GM12875 (cell line): ENCODE measurements at regions not wholly inside any gene's neighbourhood (a gene's known extent, or its start where the extent isn't known, plus 50 kb on each side); places are given as distances from the start of the nearest gene placed in this dataset.
"Not testable (repeated sequence)": the region's sequence is repeated elsewhere in the genome, so short reads cannot be mapped to it uniquely, and the experiment has no call there.

Source experiments
- H3K4me3 ChIP-seq: one replicate; pipeline ENCODE4 v1.5.1; 2011; ENCODE audit warnings: low read depth, low read length, control low read depth
- TF ChIP-seq, protein P1 (sequence below): IDR thresholded peaks from 2 replicates; pipeline ENCODE4 v1.5.1; 2011; ENCODE audit warnings: low read depth, mild to moderate bottlenecking, control low read depth, inconsistent platforms, low read length, moderate library complexity, borderline replicate concordance; ENCODE audit not compliant: insufficient read depth

DNA sequence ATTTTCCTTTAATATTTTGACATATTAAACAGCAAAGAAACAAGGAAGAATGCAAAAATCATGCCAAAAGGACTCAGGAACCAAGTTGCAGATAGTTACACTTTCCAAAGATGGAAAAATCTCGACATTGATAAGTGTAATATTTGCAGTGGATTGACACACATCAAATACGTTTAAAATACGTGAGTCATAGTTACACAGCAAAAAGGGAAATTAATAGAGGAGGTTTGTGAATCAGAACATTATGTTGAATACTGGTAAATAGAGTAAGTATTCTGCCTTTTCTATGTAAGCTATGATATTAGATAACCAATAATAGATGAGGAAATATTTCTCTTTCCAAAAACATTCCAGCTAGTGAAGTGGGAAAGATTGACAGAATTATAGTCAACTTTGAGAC, 1761.3 kb upstream of the IGFBP7 start:
- TF ChIP-seq, protein P1, sequence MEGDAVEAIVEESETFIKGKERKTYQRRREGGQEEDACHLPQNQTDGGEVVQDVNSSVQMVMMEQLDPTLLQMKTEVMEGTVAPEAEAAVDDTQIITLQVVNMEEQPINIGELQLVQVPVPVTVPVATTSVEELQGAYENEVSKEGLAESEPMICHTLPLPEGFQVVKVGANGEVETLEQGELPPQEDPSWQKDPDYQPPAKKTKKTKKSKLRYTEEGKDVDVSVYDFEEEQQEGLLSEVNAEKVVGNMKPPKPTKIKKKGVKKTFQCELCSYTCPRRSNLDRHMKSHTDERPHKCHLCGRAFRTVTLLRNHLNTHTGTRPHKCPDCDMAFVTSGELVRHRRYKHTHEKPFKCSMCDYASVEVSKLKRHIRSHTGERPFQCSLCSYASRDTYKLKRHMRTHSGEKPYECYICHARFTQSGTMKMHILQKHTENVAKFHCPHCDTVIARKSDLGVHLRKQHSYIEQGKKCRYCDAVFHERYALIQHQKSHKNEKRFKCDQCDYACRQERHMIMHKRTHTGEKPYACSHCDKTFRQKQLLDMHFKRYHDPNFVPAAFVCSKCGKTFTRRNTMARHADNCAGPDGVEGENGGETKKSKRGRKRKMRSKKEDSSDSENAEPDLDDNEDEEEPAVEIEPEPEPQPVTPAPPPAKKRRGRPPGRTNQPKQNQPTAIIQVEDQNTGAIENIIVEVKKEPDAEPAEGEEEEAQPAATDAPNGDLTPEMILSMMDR: no peak

DNA sequence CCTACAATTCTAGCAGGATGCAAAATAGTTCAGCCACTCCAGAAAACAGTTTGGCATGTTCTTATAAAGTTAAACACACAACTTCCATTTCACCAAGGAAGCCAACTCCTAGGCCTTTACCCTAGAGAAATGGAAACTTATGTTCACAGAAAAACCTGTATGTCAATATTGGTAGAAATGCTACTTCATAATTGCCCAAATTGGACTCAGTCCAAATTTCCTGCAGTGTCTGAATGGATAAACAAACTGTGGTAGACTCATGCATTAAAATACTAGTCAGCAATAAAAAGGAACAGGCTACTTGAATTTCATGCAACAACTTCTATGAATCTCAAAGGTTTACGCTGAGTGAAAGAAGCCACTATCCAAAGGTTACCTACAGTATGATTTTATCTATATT, 1738.8 kb upstream of the IGFBP7 start:
- H3K4me3 ChIP-seq: no peak overlapping the region
- TF ChIP-seq, protein P1: no peak

More for the DNA sequence above, 1761.3 kb upstream of the IGFBP7 start:
- H3K4me3 ChIP-seq: no peak overlapping the region

DNA sequence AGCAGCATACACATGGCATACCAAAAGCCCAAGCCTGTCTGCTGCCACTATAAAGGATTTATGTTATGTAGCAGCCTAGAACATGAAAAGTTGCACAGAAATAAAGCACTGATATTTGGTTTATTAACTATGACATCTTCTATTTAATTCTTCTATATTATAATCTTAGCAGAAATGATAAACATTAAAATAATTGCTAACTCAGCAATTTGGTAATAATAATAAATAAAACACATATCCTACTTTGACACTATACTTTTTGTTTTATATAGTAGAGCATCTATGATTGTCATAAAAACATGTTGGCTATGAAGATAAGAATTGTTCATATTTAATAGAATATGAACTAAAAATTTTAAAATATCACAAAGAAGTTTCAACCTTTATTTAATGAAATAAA, 1733.3 kb upstream of the IGFBP7 start:
- H3K4me3 ChIP-seq: no peak overlapping the region
- TF ChIP-seq, protein P1: no peak

DNA sequence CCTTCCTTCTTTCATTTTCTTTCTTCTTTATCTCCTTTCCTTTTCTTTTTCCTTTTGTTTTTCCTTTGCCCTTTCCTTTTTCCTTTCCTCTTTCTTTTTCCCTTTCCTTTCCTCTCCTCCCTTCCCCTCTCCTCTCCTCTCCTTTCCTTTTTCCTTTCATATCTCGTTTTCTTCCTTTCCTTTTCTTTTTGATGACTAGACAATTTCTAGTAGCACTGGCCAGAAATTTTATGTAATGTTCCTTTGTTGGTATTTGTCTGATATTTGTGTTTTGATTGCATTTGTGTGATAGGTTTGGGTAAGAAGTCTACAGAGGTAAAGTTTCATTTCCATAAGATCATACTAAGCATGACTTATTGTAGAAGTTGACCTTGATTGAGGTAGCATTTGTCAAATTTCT, 1722.9 kb upstream of the IGFBP7 start:
- TF ChIP-seq, protein P1: no peak
- H3K4me3 ChIP-seq: no peak overlapping the region

DNA sequence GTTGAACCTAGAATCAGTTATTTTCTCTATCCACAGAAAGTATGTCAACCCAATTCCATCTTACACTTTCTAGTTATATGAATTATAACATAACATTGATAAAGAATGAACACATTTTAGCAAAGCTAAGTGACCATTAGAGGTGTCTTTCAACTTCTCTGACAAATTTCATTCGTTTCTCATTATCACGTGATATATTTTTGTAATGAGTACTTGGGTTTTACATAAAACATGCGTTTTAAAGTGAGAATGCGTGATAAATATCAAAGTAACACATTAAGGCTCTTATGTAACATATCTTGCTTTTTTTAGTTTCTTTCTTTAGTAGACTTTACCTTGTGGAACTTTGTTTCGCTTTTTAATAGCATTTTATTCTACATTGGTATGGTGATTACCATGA, 1715.1 kb upstream of the IGFBP7 start:
- TF ChIP-seq, protein P1: no peak
- H3K4me3 ChIP-seq: no peak overlapping the region

DNA sequence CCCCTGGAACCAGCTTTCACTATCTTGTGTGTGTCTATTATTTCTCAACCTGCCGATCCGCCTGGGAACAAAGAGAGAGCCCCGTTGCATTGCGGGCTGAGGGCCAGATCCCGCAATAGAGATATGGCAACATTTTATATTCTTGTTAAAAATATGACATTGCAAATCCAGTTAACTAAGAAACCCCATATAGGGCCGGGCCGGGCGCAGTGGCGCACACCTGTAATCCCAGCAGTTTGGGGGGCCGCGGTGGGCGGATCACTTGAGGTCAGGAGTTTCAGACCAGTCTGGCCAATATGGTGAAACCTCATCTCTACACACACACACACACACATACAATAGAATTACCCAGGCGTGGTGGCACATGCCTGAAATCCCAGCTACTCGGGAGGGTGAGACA, 1708.4 kb upstream of the IGFBP7 start:
- not testable (repeated sequence) for H3K4me3 ChIP-seq

DNA sequence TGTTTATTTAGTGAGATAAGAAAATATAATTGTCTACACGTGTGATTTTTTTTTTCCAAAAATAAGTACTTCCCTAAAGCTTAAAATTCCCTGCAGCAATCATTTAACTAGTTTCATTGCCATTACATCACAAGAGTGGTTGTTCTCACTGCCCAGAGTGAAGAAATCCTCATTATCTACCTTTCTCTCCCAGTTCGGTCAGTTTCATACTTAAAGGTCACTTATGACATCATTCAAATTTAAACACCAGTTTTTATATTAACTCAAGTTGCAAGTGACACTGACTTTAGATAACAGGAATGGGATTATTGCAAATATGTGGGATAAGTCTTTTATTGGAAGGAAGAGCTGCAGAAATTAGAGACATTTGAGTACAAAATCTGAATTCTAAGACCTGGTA, 1699.8 kb upstream of the IGFBP7 start:
- no peak overlapping the region for H3K4me3 ChIP-seq
- TF ChIP-seq, protein P1: no peak

DNA sequence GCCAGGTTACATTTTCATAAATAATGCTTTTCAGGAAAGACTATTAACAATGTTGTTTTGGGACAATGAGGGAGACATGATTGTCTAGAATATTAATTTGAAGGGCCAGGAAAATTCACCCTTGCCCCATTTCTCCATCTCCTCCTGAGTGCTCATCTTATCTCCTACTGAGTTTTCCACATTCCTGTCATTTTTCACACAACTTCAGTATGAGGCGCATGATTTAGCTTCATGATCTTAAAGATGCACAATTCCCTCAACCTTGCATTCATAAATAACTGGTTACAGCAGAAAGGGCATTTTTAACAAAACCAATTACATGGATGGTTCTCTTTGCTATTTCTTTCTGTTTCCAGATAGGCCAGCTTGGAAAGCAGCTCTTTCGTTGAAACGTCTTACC, 1699.2 kb upstream of the IGFBP7 start:
- TF ChIP-seq, protein P1: no peak
- no peak overlapping the region for H3K4me3 ChIP-seq
